DND-41 (cell line): ENCODE measurements at regions not wholly inside any gene's neighbourhood (a gene's known extent, or its start where the extent isn't known, plus 50 kb on each side); places are given as distances from the start of the nearest gene placed in this dataset.

Experiments
- EZH2 ChIP-seq: IDR thresholded peaks from 3 replicates; pipeline ENCODE4 v1.6.1; 2012; ENCODE audit warnings: borderline replicate concordance, low read depth, mild to moderate bottlenecking, moderate library complexity, low read length, inconsistent platforms; ENCODE audit not compliant: severe bottlenecking
- TF ChIP-seq, protein P1 (sequence below): IDR thresholded peaks from 2 replicates; pipeline ENCODE4 v1.5.1; 2012; ENCODE audit warnings: borderline replicate concordance, low read length, moderate library complexity, mild to moderate bottlenecking; ENCODE audit not compliant: poor library complexity, severe bottlenecking; ENCODE audit errors: extremely low read depth

DNA sequence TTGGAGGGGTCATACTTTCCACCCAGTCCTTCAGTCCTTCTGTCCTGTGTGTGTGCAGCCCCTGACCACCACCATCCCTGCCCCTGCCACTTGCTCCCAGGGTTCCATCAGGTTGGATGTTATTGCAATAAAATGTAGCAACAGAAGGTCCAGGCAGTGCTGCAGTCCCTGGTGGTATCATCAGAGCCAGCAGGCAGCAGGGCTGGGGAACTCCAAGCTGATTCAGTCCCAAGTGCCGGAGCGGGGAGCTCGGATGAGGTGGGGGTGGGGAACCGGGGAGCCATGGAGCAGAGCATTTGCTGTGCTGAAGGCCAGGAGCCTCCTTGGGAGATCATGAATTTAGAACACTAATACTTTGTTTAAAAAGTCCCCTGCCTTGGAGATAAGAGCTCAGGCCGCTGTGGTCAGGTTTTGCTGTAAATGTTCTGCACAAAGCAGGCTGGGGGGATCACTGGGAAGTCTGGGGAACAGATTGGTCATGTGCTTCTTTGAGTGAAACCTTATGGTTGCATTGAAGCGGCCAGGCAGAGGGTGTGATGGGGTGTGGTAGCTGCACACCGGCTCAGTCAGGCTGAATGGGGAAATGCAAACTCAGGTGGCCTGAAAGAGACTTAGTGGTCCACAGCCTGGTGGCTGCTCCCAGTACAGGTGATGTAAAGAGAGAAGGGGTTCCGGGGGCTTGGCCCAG lies 225.9 kb downstream of the SEC14L1 start:
- TF ChIP-seq, protein P1, sequence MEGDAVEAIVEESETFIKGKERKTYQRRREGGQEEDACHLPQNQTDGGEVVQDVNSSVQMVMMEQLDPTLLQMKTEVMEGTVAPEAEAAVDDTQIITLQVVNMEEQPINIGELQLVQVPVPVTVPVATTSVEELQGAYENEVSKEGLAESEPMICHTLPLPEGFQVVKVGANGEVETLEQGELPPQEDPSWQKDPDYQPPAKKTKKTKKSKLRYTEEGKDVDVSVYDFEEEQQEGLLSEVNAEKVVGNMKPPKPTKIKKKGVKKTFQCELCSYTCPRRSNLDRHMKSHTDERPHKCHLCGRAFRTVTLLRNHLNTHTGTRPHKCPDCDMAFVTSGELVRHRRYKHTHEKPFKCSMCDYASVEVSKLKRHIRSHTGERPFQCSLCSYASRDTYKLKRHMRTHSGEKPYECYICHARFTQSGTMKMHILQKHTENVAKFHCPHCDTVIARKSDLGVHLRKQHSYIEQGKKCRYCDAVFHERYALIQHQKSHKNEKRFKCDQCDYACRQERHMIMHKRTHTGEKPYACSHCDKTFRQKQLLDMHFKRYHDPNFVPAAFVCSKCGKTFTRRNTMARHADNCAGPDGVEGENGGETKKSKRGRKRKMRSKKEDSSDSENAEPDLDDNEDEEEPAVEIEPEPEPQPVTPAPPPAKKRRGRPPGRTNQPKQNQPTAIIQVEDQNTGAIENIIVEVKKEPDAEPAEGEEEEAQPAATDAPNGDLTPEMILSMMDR = no peak
- no peak for TF ChIP-seq EZH2
